GM21723 (cell line): ENCODE measurements at regions not wholly inside any gene's neighbourhood (a gene's known extent, or its start where the extent isn't known, plus 50 kb on each side); places are given as distances from the start of the nearest gene placed in this dataset.

Source experiments
- ATAC-seq: cut with Tn5 transposase; IDR thresholded peaks from one replicate; pipeline ENCODE4 v1.9.1; 2021; ENCODE audit warnings: mild to moderate bottlenecking, moderate library complexity; ENCODE audit not compliant: unreplicated experiment

DNA sequence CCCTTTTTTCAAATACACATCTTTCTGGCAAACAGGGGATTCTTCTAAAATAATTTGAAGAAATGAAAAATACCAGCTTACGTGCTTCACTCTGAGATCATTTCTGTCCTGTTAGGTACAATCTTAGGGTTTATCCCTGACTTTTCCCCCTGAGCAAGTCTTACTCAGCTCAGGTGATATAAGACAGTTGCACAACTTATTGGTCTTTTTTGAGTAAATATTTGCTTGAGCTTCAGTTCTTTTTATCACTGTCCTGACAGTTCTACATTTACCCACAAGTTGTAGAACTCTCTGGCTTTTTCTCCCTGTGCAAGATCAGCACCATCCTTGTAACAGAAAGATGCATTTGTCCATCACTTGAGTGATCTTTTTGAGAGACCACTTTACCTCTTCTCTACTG, 84.9 kb downstream of the MID1IP1 start:
- ATAC-seq = no peak

DNA sequence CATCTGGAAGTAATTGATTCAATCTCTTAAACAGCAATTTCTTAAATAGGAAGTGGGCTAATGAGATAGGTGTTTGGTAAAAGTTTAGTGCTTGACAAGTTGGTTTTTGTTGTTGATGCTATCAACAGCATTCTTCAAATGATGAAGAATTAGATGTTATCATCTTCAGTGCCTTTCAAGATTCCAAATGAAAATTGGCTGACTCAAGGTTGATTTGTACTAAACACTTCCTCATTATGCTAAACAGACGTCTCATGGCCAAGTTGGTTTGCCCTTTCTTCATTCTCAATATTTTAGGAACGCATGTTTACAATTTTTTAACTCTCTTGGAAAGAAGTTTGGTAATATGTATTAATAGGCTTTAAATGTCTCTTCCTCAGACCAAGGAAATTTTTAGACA, 86.0 kb downstream of the MID1IP1 start:
- ATAC-seq = no peak

DNA sequence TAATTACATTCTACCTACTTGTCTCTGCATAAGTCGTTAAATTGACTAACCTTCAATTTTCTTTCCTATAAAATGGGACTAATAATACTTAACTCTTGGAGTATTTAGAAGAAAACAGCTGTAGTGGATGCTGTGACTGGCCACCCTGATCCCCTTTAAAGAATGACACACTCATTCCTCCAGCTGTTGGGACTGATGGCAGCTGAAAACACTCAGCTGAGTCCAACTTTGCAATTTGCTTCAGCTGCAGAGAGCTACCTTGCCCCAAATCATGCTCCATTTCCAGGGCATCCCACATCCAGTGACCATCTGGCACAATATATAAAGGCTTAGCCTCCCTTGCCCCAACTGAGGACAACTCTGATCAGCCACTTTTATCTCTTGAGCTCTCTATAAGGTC, 89.1 kb downstream of the MID1IP1 start:
- ATAC-seq = no peak

DNA sequence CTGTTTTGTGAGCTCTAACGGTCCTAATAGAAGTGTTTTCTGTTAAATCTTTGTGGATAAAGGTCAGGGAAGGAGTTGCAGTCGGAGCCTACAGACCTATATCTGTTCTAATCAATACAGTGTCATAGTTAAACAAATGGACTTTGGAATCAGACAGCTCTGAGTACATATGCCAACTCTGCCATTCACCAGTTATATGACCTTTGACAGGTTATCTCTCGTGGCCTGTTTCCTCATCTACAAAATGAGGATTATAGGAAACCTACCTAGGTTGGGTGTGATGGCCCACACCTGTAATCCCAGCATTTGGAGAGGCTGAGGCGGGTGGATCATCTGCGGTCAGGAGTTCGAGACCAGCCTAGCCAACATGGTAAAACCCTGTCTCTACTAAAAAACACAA, 89.7 kb downstream of the MID1IP1 start:
- no peak for ATAC-seq

DNA sequence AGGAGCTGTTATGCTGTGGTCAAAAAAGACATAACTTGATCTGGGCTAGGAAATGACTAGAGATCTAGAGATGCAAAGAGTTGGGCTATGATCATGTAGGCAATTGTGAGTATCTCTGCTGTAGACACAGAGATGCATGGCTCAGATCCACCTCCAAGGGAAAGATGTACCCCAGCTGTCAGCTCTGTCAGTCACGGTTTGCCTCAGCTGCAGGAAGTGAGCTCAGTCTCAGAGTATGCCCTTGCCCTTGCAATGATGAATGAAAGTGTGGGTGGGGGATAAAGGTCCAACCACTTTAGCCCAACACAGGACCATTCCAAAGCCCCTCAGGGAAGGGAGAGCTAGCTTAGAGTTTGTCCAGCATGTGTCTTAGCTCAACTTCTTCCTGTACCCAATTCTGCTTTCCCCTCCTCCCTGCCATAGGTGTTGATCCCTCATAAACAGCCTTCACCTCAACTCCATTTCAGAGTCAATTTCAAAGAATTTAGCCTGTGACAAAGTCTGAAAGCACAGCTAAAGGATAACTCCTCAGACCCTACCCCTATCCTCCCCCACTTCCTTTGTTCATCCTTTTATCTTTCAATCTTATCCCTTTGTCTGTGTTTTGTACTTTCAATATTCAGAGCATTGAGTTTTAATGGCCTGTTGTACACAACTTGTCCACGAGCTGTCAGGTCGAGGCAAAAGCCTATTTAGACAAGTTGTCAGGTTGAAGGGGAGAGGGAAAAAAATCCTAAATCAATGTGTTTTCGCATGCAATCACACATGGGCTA, 90.6 kb downstream of the MID1IP1 start:
- ATAC-seq = peak; percentile 90

DNA sequence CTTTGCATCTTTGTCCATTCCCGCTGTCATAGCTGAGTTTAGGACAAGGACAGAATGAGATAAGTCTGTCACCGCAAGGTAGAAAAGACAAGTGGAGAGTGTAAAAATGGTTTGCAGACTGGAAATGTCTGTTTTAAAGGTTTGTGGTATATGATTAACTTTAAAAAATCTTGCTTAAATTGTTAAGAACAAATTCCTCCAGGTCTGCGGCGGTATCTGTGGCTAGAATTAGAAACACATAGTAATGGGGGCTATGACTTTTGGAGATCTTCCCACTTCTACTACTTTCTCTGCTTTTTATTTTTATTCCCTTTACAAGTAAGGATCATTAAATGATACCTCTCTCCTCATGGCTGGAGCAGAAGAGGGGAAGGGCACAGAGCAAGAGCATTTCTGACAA, 92.2 kb downstream of the MID1IP1 start:
- ATAC-seq = no peak

DNA sequence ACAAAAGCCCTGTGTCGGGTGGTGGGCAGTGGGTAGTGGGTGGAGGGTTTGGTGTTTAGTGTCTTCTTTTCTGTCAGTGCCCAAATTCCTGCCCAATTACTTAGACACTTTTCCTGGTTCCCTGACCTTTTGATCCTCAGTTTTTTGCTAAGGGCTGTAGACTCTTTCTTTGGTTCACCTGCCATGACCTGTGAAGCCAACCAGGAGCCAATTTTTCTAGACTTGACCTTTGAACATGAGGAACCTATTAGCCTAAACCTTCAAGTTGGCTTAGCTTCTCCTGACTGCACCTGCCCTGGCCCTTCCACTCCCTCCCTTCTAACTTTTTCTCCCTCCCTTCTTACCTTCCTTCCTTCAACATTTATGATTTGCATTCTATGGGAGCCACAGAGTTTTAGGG, 94.5 kb downstream of the MID1IP1 start:
- ATAC-seq = no peak

DNA sequence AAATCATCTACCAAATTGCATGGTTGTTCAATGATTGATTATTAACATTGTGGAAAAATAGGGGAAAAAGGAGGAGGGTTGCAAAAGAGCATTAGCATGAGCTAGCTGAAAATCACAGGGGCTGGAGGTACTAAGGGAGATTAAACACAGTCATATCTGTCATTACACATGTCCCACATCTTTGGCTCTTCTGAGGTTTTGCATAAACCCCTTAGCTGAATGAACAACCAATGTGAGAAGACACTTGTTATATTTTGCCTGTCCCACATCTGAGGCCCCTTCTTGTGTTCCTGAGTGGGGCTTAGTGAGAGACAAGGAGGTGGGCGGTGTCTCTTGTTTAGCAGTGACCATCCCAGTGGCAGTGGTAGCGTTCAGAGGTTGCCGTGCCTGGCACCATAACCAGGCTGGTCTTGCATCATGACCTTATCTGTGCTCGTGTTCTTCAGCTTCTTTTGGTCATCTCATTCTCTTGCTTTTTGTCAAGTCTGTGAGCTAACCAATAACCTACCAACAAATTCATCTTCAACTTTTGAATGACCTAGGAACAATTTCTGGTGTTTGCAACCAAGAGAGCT, 95.6 kb downstream of the MID1IP1 start:
- ATAC-seq = no peak

DNA sequence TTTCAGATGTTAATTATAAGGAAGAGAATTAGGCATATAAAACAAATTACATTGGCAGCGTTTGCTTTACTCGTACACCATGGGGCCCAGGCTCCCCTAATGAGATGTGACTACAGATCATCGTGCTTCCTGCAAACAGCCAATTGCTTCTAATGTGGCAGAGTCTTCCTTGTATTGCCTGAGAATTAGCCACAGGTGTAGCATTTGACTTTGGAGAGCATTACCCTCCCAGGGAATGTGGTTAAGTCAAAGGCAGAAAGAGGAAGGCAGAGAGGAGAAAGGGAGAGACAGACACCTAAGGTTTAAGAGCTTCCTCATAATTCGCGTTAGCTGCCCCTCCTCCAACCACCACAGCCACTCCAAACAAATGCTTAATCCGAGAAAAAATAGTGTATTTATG, 97.0 kb downstream of the MID1IP1 start:
- ATAC-seq = no peak

DNA sequence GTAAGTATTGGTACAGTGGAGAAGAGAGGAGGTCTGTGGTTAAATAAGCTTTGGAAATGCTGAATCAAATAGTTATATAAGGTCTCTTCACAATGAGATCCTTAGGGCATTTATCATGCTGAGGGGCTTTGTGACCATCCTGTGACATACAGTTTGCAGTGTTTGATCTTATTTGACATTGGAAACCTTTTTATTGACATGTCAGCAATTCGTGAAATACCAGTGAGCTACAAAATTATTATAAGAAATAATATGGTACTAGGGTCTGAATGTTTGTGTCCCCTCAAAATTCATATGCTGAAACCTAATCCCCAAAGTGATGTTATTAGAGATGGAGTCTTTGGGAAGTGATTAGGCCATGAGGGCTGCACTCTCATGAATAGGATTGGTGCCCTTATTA, 98.4 kb downstream of the MID1IP1 start:
- no peak for ATAC-seq

DNA sequence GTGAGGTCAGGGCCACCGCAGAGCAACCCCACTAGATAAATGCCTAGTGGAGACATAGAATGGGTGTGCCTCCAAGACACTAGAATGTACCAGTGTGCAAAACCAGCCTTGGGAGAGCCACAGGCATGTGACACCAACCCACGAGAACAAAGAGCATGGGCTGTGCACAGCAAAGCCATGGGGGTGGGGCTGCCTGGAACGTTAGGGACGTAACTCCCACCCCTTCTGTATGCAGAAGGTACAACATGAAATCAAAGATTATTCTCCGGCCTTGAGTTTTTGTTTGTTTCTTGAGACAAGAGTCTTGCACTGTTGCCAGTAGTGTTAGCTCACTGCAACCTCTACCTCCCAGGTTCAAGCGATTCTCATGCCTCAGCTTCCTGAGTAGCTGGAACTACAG, 99.5 kb downstream of the MID1IP1 start:
- ATAC-seq = no peak

DNA sequence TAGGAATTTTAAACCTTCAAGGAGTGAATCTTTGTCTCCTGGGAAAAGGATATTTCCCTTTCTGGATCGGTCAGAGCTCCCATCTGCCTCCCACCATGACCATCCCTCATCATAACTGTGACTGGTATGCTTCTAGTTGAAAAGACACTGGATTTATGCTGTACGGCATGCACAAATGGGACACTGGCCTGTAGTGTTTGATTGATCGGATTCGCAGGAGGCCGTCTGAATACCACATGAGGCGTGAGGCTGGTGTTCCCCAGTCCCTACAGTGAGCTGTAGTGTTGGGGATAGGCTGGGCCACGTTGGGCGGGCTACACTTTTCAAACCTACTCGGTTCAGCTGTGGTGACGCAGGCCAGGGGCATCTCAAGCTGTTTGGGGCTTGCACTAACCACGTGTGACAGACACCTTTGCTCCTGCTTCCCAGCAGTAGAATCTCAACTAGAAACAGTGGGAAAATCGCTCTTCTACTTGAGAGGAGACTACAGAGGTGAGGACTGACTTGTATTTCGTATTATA, 101.8 kb downstream of the MID1IP1 start:
- ATAC-seq = no peak

DNA sequence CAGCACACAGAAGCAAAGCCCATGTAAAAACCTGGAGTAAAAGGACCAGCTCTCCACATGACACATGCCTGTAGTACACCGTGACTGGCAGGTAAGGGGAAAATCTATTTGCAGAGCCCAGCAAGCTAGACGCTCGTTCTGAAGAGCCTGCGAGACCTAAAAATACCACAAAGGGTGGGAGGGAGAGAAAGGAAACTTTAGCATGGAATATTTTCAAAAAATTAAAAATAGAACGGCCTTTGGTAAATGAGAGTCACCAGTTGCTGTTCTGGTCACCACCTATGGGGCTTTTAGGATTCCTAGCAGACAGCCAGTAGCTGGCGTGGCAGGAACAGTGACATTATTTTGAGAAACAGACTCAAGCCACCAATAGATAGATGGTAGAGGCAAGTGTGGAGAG, 115.5 kb downstream of the MID1IP1 start:
- ATAC-seq = no peak

DNA sequence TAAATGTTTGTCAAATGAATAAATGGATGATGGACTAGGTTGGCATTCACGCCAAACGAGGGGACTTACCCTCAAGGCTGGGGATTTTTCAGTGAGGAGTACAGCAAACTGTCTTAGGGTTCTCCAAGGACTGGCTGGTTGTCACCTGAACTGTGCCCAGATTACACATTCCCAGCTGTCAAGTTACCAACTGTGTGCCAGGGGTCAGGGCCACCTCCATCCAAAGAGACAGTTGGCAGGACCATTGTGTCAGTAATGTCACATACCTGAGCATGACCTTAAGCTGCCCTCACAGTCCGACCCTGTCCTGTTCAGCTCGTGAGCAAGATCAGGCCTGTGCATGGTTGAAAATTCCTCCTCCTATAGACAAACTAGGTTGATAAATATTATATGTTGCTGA, 116.7 kb downstream of the MID1IP1 start:
- ATAC-seq = no peak

DNA sequence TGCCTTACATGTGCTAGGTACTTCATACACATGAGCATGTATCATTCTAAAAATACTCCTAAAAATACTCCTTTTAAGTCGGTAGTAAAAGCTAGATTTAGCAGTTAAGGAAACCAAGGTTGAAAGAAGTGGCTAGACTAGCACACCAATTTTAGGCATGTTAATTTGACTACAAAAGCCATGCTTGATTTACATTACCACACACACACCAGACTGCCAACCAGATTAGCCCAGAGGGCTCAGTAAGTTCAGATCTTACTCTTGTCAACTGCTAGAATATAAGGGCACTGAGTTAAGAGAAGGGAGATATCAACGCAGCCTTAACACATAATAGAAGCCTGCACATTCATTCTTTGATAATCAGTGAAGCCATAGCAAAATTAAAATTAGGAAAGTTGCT, 117.9 kb downstream of the MID1IP1 start:
- ATAC-seq = no peak

DNA sequence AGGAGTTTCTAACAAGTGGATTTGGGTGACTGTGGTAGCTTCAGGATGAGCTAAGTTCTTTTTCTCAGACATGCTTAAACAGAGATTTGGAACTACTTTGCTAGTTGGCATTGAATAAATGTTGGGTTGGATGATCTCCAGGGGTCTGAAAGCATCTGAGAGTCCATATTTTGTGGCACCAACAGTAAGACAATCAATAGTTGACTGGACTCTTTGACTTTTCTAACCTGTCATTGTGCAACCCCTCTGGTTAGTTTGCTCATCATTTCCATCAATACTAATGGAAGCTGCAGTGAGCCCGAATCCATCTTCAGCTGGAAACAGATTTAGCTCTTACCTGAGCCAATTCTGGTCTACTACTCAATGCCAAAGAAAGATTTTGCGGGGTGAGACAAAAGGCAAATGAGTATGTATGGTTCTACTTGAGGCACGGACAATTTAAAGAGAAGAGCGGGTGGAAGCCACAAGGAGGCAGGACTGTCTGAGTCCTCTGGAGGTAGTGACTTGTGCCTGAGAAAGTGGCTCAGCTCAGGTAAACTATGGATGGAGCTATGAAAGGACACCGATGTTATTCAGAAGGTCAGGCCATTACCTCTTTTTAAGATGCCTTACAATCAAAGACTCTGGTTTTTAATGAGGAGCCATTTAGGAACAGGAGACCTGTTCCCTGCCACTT, 118.7 kb downstream of the MID1IP1 start:
- no peak for ATAC-seq

DNA sequence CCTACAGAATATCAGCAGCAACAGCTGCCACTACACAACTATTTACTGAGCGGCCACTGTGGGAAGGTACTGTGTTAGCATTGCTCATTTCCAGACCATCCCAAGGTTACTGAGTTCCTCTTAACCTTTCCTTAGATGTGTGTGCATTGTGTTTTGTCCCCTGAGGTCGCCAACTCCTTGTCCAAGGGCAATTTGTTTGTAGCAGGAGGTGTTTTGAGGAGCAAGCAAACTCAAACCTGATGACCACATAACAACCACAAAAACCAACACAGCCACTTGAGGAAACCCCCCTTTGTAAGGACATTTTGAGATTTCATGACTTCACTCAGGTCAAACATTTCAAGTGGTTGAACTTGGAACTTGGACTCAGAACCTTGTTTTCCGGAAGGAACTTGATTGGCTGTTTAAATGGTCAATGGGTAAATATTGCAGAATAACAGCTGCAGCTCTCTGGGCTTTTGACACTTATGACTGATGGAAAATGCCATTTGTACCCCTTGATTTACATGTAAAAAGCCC, 122.3 kb downstream of the MID1IP1 start:
- no peak for ATAC-seq

DNA sequence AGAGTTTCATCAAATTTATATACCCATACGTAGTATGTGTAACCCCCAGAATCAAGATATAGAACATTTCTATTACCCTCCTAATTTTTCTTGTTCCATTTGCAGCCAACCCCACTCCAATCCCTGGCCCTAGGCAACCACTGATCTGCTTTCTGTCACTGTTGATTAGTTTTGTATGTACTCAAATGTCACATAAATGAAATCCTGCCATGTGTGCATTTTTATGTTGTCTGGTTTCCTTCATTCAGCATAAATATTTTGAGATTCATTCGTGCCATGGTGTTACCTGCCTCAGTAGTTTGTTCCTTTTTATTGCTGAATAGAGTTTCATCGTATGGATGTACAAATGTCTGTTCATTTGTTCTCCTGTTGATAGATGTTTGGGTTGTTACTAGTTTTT, 126.3 kb downstream of the MID1IP1 start:
- no peak for ATAC-seq

DNA sequence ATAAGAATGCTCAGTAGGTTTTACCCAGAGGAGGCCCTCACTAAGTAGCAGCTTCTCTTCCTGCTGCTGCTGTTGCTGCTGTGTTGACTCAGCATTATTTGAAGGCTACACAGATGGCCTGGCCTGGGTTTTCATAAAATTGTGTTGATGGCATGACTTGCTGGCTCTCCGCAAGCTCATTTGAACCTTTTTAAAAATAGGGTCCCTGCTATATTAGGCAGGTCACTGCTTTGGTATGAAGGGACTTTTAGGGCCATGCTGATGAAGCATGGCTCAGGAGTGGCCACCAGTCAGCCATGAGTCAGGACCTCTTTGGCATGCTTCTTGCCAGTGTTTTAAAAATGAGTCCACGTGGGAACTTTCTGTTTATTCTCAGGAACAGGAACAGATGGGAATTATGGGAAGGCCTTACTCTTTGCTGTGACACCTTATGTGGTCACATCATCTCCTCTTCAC, 128.7 kb downstream of the MID1IP1 start:
- no peak for ATAC-seq

DNA sequence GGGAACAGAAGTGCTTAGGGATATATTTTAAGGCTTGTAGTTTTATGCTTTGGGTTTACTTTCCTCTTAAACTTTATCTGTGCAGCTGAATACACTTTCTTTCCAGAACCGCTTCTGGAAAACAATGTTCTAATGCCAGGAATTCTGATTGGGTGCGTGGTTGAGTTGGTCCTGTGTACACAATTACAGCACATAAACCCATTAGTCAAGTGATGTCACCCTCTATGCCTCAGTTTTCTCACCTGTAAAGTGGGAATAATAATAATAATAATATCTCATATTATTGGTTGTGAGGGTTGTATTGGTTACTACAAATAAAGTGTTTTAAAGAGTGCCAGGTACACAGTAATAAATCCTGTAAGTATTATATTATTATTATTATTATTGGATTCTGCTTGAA, 129.2 kb downstream of the MID1IP1 start:
- ATAC-seq = no peak

DNA sequence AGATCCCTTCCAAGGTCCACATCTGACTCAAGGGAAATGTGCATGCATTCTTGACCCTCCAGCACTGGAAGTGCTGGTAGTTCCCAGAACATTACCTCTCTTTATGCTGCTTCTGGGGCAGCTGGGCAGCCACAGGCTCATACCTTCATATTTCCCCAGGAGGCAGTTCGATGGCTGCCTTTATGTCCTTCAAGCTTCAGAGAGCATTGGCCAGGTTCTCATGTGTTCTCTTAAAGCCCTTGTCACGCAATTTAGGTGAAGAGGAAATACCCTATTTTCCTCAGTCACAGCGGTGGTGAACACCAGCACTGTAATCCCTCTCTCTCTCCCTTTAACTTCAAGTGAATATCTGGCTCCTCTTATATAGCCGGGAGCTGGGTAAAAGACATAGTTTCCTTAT, 134.3 kb downstream of the MID1IP1 start:
- ATAC-seq = peak; percentile 56

DNA sequence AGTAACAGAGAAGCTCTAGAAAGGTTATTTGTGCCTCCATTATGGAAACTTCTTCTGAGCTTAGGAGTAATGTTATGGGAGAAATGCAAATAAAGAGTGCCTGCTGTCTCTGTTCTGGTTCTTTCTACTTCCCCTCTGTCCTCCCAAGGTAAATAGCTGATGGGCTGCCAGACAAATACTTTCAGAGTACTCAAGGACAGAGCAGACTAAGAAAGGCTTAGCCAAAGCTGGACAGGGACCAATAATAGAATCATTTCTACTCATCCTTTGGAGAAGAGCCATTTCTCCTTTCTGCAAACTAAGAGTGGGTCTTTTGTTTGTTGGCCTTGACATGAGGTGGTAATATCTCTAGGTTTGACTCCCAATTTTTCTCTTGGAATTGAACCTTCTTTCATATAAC, 136.1 kb downstream of the MID1IP1 start:
- no peak for ATAC-seq
